NCI-H1092 treated with DMSO at 0.1 percent for 48 hours (cell line): ENCODE measurements at regions not wholly inside any gene's neighbourhood (a gene's known extent, or its start where the extent isn't known, plus 50 kb on each side); places are given as distances from the start of the nearest gene placed in this dataset.
A peak's percentile ranks its signal among the peaks of the same experiment; 100 is the strongest.

ENCODE experiments used
- DNase-seq: peaks from one replicate; lab custom pipeline; 2025; lab: John Stamatoyannopoulos, UW

GRCh38 chr18:73852789-73853549 is 294.7 kb downstream of the FBXO15 start:
- no peak for DNase-seq

- DNase-seq: no peak
These were observed 296.9 kb downstream of the FBXO15 start for GRCh38 chr18:73850782-73851181.

- DNase-seq: no peak
These were observed 299.0 kb downstream of the FBXO15 start for GRCh38 chr18:73848656-73849055.

GRCh38 chr18:73843455-73843854 is 304.2 kb downstream of the FBXO15 start:
- DNase-seq: no peak

- peak; percentile 58 for DNase-seq
These were observed 304.7 kb downstream of the FBXO15 start for GRCh38 chr18:73842795-73843394.

GRCh38 chr18:73841661-73842060 is 306.0 kb downstream of the FBXO15 start:
- DNase-seq: no peak

- DNase-seq: peak; percentile 38
These were observed 307.2 kb downstream of the FBXO15 start for GRCh38 chr18:73840319-73840945.

- DNase-seq: no peak
These were observed 308.2 kb downstream of the FBXO15 start for GRCh38 chr18:73839441-73839840.

GRCh38 chr18:73838107-73838506 is 309.5 kb downstream of the FBXO15 start:
- no peak for DNase-seq

GRCh38 chr18:73835656-73836364 is 311.8 kb downstream of the FBXO15 start:
- no peak for DNase-seq

GRCh38 chr18:73835039-73835438 is 312.6 kb downstream of the FBXO15 start:
- no peak for DNase-seq

- DNase-seq: no peak
These were observed 315.9 kb downstream of the FBXO15 start for GRCh38 chr18:73831688-73832087.

GRCh38 chr18:73829146-73829545 is 318.5 kb downstream of the FBXO15 start:
- DNase-seq: no peak

GRCh38 chr18:73827801-73828200 is 319.8 kb downstream of the FBXO15 start:
- no peak for DNase-seq

- DNase-seq: no peak
These were observed 321.5 kb downstream of the FBXO15 start for GRCh38 chr18:73826098-73826497.

GRCh38 chr18:73824671-73825070 is 323.0 kb downstream of the FBXO15 start:
- DNase-seq: no peak

GRCh38 chr18:73812423-73812822 is 335.2 kb downstream of the FBXO15 start:
- DNase-seq: no peak

GRCh38 chr18:73807551-73808192 is 340.0 kb downstream of the FBXO15 start:
- DNase-seq: no peak

GRCh38 chr18:73805991-73806390 is 341.6 kb downstream of the FBXO15 start:
- DNase-seq: no peak

GRCh38 chr18:73797419-73797818 is 350.2 kb downstream of the FBXO15 start:
- DNase-seq: no peak

- DNase-seq: no peak
These were observed 354.2 kb downstream of the FBXO15 start for GRCh38 chr18:73793386-73793785.

- no peak for DNase-seq
These were observed 356.6 kb downstream of the FBXO15 start for GRCh38 chr18:73791081-73791480.
